ENCODE measurements at regions not wholly inside any gene's neighbourhood (a gene's known extent, or its start where the extent isn't known, plus 50 kb on each side); places are given as distances from the start of the nearest gene placed in this dataset.

DNA sequence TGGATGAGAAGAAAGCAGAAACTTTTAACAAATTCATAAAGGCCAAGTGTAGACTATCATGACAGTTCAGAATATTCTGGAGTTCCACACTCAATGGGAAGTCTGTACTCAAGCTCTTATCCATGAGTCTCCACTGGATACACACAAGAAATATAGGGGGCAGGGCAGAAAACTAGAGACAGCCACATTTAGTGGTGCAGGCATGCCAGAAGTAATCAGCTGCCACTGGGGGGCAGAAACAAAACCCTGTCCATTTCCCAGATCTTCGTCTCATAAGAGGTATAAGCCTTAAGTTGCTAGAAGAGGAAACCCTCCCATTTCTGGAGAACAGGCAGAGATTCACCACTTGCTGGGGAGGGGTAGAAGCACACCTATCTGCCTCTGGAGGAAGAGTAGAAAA is 166.8 kb upstream of the GALNT2 start:
- in situ Hi-C loops (cut with MboI; ENCODE audit: low sequenced_read_pairs in 4 of 4) (no loop called here), intact Hi-C loops (cut with DNase I; ENCODE audit: low total_unique reads) (no loop called here)
- H3K36me3 ChIP-seq: no peaks in the 10 kb centered on the region
- H3K27me3 ChIP-seq: no peaks in the 10 kb centered on the region
- DNase-seq (no peak), ATAC-seq (no peak)
- H3K9me3 ChIP-seq: no peaks in the 10 kb centered on the region
- TF ChIP-seq POLR2A (IDR thresholded peaks at IDR 0.05): no peak
- TF ChIP-seq, protein P1, sequence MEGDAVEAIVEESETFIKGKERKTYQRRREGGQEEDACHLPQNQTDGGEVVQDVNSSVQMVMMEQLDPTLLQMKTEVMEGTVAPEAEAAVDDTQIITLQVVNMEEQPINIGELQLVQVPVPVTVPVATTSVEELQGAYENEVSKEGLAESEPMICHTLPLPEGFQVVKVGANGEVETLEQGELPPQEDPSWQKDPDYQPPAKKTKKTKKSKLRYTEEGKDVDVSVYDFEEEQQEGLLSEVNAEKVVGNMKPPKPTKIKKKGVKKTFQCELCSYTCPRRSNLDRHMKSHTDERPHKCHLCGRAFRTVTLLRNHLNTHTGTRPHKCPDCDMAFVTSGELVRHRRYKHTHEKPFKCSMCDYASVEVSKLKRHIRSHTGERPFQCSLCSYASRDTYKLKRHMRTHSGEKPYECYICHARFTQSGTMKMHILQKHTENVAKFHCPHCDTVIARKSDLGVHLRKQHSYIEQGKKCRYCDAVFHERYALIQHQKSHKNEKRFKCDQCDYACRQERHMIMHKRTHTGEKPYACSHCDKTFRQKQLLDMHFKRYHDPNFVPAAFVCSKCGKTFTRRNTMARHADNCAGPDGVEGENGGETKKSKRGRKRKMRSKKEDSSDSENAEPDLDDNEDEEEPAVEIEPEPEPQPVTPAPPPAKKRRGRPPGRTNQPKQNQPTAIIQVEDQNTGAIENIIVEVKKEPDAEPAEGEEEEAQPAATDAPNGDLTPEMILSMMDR (IDR thresholded peaks at IDR 0.05 in 4 of 5, conservative IDR thresholded peaks at IDR 0.05 in 1 of 5): no peak
- H3K27ac ChIP-seq: no peak overlapping the region
- H3K4me1 ChIP-seq: peaks cover 14 to 17% of the 10 kb centered on the region in 2 donors
- no peak overlapping the region for H3K4me3 ChIP-seq

DNA sequence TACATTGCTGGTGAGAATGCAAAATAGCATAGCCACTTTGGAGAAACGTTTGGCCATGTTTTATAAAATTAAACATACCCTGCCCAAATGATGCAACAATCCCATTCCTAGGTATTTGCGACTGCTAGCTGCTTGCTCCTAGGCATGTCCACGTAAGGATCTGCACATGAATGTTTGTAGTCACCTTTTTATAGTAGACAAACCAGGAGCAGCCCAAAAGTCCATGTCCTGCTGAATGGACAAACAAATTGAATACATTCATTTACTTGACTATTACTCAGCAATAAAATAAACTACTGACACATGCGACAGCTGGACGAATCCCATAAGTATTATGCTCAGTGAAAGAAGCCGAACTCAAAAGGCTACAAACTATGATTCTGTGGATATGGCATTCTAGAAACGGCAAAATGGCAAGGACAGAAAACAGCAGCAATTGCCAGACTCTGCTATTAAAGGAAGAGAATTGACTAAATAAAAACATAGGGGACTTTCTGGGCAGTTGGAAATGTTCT is 161.9 kb upstream of the GALNT2 start:
- peaks cover 0 to 4% of the 10 kb centered on the region in 2 donors for H3K4me1 ChIP-seq
- in situ Hi-C loops (cut with MboI; ENCODE audit: low sequenced_read_pairs in 4 of 4) (no loop called here), intact Hi-C loops (cut with DNase I; ENCODE audit: low total_unique reads) (no loop called here)
- DNase-seq (no peak), ATAC-seq (no peak)
- H3K9me3 ChIP-seq: no peaks in the 10 kb centered on the region
- H3K36me3 ChIP-seq: no peaks in the 10 kb centered on the region
- H3K4me3 ChIP-seq: peak overlapping the region in 1 of 4 donors; percentile 26
- peak overlapping the region in 1 of 4 donors; percentile 20 for H3K27ac ChIP-seq
- no peaks in the 10 kb centered on the region for H3K27me3 ChIP-seq
- no peak for TF ChIP-seq POLR2A (IDR thresholded peaks at IDR 0.05)
- TF ChIP-seq, protein P1 (IDR thresholded peaks at IDR 0.05 in 4 of 5, conservative IDR thresholded peaks at IDR 0.05 in 1 of 5): no peak

DNA sequence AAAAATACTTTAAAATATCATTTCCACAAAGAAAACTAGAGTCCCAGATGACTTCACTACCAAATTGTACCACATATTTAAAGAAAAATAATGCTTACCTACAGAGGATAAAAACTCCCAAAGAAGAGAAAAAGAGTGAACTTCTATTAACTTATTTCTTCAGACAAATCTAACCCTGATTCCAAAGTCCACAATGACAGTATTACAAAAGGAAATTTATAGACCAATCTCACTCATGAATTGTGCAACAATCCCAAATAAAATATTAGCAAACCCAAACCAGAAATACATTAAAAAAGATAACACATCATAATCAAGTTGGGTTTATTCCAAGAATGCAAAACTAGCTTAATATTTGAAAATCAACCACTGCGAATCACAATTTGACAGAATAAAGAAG is 161.4 kb upstream of the GALNT2 start:
- intact Hi-C loops (cut with DNase I; ENCODE audit: low total_unique reads) (no loop called here), in situ Hi-C loops (cut with MboI; ENCODE audit: low sequenced_read_pairs in 4 of 4) (no loop called here)
- DNase-seq (no peak), ATAC-seq (no peak)
- no peaks in the 10 kb centered on the region for H3K27me3 ChIP-seq
- no peaks in the 10 kb centered on the region for H3K36me3 ChIP-seq
- TF ChIP-seq, protein P1 (IDR thresholded peaks at IDR 0.05 in 4 of 5, conservative IDR thresholded peaks at IDR 0.05 in 1 of 5): no peak
- no peak for TF ChIP-seq POLR2A (IDR thresholded peaks at IDR 0.05)
- peaks cover 0 to 4% of the 10 kb centered on the region in 2 donors for H3K4me1 ChIP-seq
- no peaks in the 10 kb centered on the region for H3K9me3 ChIP-seq
- no peak overlapping the region for H3K27ac ChIP-seq
- H3K4me3 ChIP-seq: no peak overlapping the region

DNA sequence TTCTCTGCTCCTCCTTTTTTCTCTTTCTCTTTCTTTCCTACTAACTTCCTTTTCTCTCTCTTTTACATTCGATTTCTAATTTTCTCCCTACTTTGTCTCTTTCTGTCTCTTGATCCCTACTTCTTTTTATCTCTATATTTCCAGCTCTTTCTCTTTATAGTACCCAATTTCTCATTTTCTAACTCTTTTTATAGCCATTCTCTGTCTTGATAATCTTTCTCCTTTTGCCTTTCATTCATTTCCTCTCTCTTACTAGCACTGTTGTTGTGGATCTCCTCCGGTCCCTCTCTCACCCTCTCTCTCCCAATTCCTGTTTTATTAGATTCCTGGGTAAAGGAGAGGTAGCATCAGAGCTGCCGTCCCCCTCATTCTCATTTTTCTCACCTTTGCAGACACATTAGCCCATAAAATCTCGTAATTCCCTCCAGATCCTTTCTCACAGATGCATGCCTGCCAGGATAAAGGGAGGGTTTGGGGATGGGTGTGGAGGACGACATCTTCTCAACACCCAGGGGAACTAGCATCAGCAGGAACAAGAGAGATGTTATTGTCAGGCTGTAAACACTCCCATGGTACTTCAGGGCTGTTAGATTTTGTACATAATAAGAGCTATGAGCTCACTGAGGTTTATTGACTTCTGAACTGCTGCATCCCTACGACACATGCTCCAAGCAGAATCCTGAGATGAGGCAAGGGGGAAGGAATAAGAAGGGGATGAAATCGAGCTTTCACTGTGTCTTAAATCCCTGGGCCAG is 159.0 kb upstream of the GALNT2 start:
- Histone ChIP-seq H3K36me3 (no peaks in the 10 kb centered on the region), H3K4me3 (no peak overlapping the region), H3K27ac (no peak overlapping the region), H3K9me3 (no peaks in the 10 kb centered on the region), H3K4me1 (peaks cover 0 to 4% of the 10 kb centered on the region in 2 donors), H3K27me3 (no peaks in the 10 kb centered on the region)
- intact Hi-C loops (cut with DNase I; ENCODE audit: low total_unique reads) (no loop called here), in situ Hi-C loops (cut with MboI; ENCODE audit: low sequenced_read_pairs in 4 of 4) (no loop called here)
- no peak for ATAC-seq
- DNase-seq: no peak
- no peak for TF ChIP-seq POLR2A (IDR thresholded peaks at IDR 0.05)

DNA sequence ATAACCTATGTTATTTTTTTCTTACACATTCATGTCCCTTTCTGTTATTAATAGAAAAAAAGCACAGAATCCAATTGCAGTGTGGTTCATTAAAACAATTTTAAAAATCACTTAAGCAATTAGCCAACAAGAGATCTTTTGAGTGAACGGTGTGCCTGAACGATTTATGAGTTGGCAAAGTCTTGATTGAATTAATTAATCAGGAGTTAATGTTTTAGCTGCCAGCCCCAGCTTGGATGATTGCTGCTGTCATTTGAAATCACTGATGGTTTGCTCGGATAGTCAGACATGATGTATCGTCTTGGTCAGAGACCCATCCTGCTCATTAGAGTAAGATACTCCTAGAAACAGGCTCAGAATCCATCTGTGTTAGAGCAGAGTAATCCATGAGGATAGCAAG is 158.3 kb upstream of the GALNT2 start:
- intact Hi-C loops (cut with DNase I; ENCODE audit: low total_unique reads) (no loop called here), in situ Hi-C loops (cut with MboI; ENCODE audit: low sequenced_read_pairs in 4 of 4) (no loop called here)
- Histone ChIP-seq H3K27me3 (no peaks in the 10 kb centered on the region), H3K9me3 (no peaks in the 10 kb centered on the region), H3K4me3 (no peak overlapping the region), H3K27ac (no peak overlapping the region), H3K36me3 (no peaks in the 10 kb centered on the region), H3K4me1 (peaks cover 0 to 4% of the 10 kb centered on the region in 2 donors)
- ATAC-seq (no peak), DNase-seq (no peak)
- TF ChIP-seq POLR2A (IDR thresholded peaks at IDR 0.05): no peak
- TF ChIP-seq, protein P1 (IDR thresholded peaks at IDR 0.05 in 4 of 5, conservative IDR thresholded peaks at IDR 0.05 in 1 of 5): no peak
